ENCODE measurements at regions not wholly inside any gene's neighbourhood (a gene's known extent, or its start where the extent isn't known, plus 50 kb on each side); places are given as distances from the start of the nearest gene placed in this dataset.

- TF ChIP-seq, protein P1, sequence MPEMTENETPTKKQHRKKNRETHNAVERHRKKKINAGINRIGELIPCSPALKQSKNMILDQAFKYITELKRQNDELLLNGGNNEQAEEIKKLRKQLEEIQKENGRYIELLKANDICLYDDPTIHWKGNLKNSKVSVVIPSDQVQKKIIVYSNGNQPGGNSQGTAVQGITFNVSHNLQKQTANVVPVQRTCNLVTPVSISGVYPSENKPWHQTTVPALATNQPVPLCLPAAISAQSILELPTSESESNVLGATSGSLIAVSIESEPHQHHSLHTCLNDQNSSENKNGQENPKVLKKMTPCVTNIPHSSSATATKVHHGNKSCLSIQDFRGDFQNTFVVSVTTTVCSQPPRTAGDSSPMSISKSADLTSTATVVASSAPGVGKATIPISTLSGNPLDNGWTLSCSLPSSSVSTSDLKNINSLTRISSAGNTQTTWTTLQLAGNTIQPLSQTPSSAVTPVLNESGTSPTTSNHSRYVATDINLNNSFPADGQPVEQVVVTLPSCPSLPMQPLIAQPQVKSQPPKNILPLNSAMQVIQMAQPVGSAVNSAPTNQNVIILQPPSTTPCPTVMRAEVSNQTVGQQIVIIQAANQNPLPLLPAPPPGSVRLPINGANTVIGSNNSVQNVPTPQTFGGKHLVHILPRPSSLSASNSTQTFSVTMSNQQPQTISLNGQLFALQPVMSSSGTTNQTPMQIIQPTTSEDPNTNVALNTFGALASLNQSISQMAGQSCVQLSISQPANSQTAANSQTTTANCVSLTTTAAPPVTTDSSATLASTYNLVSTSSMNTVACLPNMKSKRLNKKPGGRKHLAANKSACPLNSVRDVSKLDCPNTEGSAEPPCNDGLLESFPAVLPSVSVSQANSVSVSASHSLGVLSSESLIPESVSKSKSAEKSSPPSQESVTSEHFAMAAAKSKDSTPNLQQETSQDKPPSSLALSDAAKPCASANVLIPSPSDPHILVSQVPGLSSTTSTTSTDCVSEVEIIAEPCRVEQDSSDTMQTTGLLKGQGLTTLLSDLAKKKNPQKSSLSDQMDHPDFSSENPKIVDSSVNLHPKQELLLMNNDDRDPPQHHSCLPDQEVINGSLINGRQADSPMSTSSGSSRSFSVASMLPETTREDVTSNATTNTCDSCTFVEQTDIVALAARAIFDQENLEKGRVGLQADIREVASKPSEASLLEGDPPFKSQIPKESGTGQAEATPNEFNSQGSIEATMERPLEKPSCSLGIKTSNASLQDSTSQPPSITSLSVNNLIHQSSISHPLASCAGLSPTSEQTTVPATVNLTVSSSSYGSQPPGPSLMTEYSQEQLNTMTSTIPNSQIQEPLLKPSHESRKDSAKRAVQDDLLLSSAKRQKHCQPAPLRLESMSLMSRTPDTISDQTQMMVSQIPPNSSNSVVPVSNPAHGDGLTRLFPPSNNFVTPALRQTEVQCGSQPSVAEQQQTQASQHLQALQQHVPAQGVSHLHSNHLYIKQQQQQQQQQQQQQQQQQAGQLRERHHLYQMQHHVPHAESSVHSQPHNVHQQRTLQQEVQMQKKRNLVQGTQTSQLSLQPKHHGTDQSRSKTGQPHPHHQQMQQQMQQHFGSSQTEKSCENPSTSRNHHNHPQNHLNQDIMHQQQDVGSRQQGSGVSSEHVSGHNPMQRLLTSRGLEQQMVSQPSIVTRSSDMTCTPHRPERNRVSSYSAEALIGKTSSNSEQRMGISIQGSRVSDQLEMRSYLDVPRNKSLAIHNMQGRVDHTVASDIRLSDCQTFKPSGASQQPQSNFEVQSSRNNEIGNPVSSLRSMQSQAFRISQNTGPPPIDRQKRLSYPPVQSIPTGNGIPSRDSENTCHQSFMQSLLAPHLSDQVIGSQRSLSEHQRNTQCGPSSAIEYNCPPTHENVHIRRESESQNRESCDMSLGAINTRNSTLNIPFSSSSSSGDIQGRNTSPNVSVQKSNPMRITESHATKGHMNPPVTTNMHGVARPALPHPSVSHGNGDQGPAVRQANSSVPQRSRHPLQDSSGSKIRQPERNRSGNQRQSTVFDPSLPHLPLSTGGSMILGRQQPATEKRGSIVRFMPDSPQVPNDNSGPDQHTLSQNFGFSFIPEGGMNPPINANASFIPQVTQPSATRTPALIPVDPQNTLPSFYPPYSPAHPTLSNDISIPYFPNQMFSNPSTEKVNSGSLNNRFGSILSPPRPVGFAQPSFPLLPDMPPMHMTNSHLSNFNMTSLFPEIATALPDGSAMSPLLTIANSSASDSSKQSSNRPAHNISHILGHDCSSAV (CRISPR knock-in tag; IDR thresholded peaks at IDR 0.05; ENCODE audit: borderline replicate concordance), result no peak
- TF ChIP-seq, protein P2, sequence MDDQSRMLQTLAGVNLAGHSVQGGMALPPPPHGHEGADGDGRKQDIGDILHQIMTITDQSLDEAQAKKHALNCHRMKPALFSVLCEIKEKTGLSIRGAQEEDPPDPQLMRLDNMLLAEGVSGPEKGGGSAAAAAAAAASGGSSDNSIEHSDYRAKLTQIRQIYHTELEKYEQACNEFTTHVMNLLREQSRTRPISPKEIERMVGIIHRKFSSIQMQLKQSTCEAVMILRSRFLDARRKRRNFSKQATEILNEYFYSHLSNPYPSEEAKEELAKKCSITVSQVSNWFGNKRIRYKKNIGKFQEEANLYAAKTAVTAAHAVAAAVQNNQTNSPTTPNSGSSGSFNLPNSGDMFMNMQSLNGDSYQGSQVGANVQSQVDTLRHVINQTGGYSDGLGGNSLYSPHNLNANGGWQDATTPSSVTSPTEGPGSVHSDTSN (CRISPR knock-in tag; IDR thresholded peaks at IDR 0.05; ENCODE audit: borderline replicate concordance), result no peak
Measured at GRCh38 chr16:26963109-26963508, 103.6 kb upstream of the C16orf82 start (continued).

Measured in HepG2 (cell line).